DND-41 (cell line): ENCODE measurements at regions not wholly inside any gene's neighbourhood (a gene's known extent, or its start where the extent isn't known, plus 50 kb on each side); places are given as distances from the start of the nearest gene placed in this dataset.

Source experiments
- EZH2 ChIP-seq: IDR thresholded peaks from 3 replicates; pipeline ENCODE4 v1.6.1; 2012; ENCODE audit warnings: borderline replicate concordance, low read depth, mild to moderate bottlenecking, moderate library complexity, low read length, inconsistent platforms; ENCODE audit not compliant: severe bottlenecking
- TF ChIP-seq, protein P1 (sequence below): IDR thresholded peaks from 2 replicates; pipeline ENCODE4 v1.5.1; 2012; ENCODE audit warnings: borderline replicate concordance, low read length, moderate library complexity, mild to moderate bottlenecking; ENCODE audit not compliant: poor library complexity, severe bottlenecking; ENCODE audit errors: extremely low read depth

DNA sequence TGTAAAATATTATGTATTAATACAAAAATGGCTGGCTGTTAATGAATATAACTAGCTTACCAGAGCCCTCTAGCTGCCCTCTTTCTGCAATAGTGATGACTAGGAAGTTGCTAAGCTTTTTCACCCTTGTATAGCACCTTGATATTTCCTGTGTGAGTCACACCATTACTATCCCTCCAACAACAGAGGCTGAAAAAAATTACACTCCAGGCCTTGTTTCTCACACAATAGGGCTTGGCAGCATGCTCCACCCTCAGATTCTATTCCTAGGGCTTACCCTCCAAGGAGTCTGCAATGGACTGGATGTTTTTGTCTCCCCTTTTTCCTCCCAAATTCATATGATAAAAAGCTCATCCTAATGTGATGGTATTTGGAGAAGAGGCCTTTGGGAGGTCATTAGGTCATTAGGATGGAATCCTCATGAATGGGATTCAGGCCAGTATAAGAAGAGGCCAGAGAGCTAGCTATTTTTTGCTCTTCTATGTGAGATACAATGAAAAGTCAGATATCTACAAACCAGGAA, 184.6 kb upstream of the MAP1B start:
- TF ChIP-seq, protein P1, sequence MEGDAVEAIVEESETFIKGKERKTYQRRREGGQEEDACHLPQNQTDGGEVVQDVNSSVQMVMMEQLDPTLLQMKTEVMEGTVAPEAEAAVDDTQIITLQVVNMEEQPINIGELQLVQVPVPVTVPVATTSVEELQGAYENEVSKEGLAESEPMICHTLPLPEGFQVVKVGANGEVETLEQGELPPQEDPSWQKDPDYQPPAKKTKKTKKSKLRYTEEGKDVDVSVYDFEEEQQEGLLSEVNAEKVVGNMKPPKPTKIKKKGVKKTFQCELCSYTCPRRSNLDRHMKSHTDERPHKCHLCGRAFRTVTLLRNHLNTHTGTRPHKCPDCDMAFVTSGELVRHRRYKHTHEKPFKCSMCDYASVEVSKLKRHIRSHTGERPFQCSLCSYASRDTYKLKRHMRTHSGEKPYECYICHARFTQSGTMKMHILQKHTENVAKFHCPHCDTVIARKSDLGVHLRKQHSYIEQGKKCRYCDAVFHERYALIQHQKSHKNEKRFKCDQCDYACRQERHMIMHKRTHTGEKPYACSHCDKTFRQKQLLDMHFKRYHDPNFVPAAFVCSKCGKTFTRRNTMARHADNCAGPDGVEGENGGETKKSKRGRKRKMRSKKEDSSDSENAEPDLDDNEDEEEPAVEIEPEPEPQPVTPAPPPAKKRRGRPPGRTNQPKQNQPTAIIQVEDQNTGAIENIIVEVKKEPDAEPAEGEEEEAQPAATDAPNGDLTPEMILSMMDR: no peak
- no peak for TF ChIP-seq EZH2
